SU-DHL-6 (cell line): ENCODE measurements at regions not wholly inside any gene's neighbourhood (a gene's known extent, or its start where the extent isn't known, plus 50 kb on each side); places are given as distances from the start of the nearest gene placed in this dataset.

Source experiments
- H2AFZ ChIP-seq: fragments of 200-600 bp; sonication (generic); 2 replicates; pipeline ENCODE4 v1.6.1; 2014; ENCODE audit warnings: low read depth, mild to moderate bottlenecking, moderate library complexity, mixed read lengths, antibody characterized with exemption, low read length; ENCODE audit not compliant: severe bottlenecking
- H3F3A ChIP-seq: fragments of 200-600 bp; shearing (Covaris generic); 2 replicates; pipeline ENCODE4 v1.6.0; 2016; ENCODE audit warnings: antibody characterized with exemption, mild to moderate bottlenecking; ENCODE audit not compliant: insufficient read depth
- H3K27ac ChIP-seq: fragments of 200-600 bp; sonication (generic); 2 replicates; pipeline ENCODE4 v1.5.1; 2016; ENCODE audit warnings: low read depth, mild to moderate bottlenecking, low read length, moderate library complexity, mixed read lengths
- H3K27me3 ChIP-seq: fragments of 200-600 bp; sonication (generic), shearing (Covaris generic); 2 replicates; pipeline ENCODE4 v1.6.0; 2014; ENCODE audit warnings: mild to moderate bottlenecking, low read length
- H3K36me3 ChIP-seq: fragments of 200-600 bp; sonication (generic); 2 replicates; pipeline ENCODE4 v1.6.1; 2014; ENCODE audit warnings: mild to moderate bottlenecking, low read length, mixed read lengths
- H3K4me2 ChIP-seq: fragments of 300-600, 200-600 bp; shearing (Covaris generic), sonication (generic); 2 replicates; pipeline ENCODE4 v1.6.0; 2014; ENCODE audit warnings: low read length, low read depth, mild to moderate bottlenecking; ENCODE audit not compliant: poor library complexity, severe bottlenecking
- H3K4me3 ChIP-seq: fragments of 200-600 bp; sonication (generic); 2 replicates; pipeline ENCODE4 v1.5.1; 2014; ENCODE audit warnings: antibody characterized with exemption, low read length, mild to moderate bottlenecking, mixed read lengths; ENCODE audit not compliant: insufficient read depth, poor library complexity, severe bottlenecking
- H3K79me2 ChIP-seq: fragments of 200-600 bp; sonication (generic); 2 replicates; pipeline ENCODE4 v1.6.1; 2014; ENCODE audit warnings: mild to moderate bottlenecking, low read length, moderate library complexity; ENCODE audit not compliant: insufficient read depth
- H3K9ac ChIP-seq: fragments of 200-600 bp; sonication (generic); 2 replicates; pipeline ENCODE4 v1.7.0; 2014; ENCODE audit warnings: mild to moderate bottlenecking, low read length
- H3K9me2 ChIP-seq: fragments of 200-600 bp; sonication (generic); replicated peaks from 2 replicates; pipeline ENCODE4 v1.6.1; 2014; ENCODE audit warnings: low read length; ENCODE audit not compliant: insufficient read depth
- H3K9me3 ChIP-seq: fragments of 200-600 bp; sonication (generic); 2 replicates; pipeline ENCODE4 v1.6.1; 2014; ENCODE audit warnings: low read length, mixed read lengths; ENCODE audit not compliant: insufficient read depth
- H4K20me1 ChIP-seq: fragments of 200-600 bp; sonication (generic); 2 replicates; pipeline ENCODE4 v1.6.1; 2014; ENCODE audit warnings: low read depth, mild to moderate bottlenecking, antibody characterized with exemption, low read length, moderate library complexity, mixed read lengths
- EZH2phosphoT487 ChIP-seq: fragments of 200-600 bp; sonication (generic), shearing (Covaris generic); conservative IDR thresholded peaks from 2 replicates; pipeline ENCODE4 v1.6.1; 2018; ENCODE audit warnings: mild to moderate bottlenecking, antibody characterized with exemption, low read length, moderate library complexity, mixed read lengths
- TF ChIP-seq, protein P1 (sequence below): fragments of 200-600 bp; sonication (generic); IDR thresholded peaks from one replicate; pipeline ENCODE4 v1.5.1; 2017; ENCODE audit warnings: antibody characterized with exemption, mild to moderate bottlenecking, low read length, moderate library complexity; ENCODE audit not compliant: insufficient read depth, poor library complexity, severe bottlenecking

DNA sequence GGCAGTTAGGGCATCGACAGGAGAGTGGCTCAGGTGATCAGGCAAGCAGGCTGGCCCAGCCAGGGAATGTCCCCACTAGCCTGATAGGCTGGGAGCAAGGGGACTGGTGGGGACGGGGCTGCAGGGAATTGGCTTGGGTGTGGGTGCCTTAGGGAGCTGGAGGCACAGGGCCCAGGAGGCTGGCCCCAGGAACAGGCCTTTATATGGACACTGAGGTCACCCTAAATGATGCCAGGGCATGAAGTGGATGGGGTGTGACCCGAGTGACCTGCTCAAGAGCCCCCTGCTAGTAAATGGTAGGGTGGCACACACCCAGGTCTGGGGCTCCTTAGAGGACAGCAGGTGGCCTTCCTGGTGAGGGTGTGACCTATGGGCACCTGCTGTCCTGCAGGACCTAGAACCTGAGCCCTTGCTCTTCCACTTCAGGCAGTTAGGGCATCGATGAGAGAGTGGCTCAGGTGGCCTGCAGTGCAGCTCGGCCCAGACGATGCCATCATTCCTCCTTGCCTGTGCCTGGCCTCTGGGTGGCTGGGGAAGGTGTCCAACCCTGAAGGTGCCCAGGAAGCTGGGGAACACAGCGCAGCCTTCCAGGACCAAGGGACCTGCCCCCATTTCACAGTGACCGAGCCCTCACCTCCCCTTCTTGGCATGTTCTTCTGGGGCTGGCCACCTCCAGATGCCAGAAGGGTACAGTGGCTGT, 51.7 kb upstream of the LEP start:
- H3K9me3 ChIP-seq = peaks cover 12% of the 10 kb centered on the region; the same call in 1 of the 2 replicates
- no peak overlapping the region for H3K4me2 ChIP-seq
- no peaks in the 10 kb centered on the region for H3K9me2 ChIP-seq
- H3F3A ChIP-seq = no peaks in the 10 kb centered on the region
- TF ChIP-seq, protein P1, sequence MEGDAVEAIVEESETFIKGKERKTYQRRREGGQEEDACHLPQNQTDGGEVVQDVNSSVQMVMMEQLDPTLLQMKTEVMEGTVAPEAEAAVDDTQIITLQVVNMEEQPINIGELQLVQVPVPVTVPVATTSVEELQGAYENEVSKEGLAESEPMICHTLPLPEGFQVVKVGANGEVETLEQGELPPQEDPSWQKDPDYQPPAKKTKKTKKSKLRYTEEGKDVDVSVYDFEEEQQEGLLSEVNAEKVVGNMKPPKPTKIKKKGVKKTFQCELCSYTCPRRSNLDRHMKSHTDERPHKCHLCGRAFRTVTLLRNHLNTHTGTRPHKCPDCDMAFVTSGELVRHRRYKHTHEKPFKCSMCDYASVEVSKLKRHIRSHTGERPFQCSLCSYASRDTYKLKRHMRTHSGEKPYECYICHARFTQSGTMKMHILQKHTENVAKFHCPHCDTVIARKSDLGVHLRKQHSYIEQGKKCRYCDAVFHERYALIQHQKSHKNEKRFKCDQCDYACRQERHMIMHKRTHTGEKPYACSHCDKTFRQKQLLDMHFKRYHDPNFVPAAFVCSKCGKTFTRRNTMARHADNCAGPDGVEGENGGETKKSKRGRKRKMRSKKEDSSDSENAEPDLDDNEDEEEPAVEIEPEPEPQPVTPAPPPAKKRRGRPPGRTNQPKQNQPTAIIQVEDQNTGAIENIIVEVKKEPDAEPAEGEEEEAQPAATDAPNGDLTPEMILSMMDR = no peak
- TF ChIP-seq EZH2phosphoT487 = no peak
- no peaks in the 10 kb centered on the region for H4K20me1 ChIP-seq
- no peak overlapping the region for H3K4me3 ChIP-seq
- H3K27me3 ChIP-seq = no peaks in the 10 kb centered on the region
- H3K79me2 ChIP-seq = no peaks in the 10 kb centered on the region
- H3K9ac ChIP-seq = no peak overlapping the region
- no peak overlapping the region for H3K27ac ChIP-seq
- no peaks in the 10 kb centered on the region for H3K36me3 ChIP-seq
- no peak overlapping the region for H2AFZ ChIP-seq

DNA sequence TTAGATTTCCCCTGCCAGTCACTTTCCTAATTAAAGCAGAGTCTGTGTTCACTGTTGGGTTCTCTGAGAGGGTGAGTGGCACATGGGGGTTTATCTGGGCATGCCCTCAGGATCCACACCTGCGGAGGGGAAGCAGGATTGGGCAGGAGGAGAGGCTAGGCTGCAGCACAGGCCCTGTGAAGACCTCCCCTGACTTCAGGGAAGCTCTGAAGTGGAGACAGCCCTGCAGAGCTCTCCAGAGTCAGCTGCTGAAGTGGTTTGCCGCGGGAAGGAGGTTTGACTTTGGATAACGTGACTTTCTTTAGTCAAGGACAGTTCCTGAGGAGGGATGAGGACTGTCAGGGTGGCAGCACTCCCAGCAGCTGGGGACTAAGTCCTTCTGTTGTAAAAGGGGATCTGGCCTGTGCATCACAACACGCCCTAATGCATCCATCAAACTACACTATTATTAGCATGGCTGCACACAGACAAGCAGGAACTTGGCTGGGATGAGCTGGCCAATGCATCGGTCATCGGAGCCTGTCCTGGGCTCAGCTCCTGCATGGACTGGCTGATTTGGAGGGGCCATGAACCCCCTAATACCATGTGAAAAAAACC, 50.9 kb upstream of the LEP start:
- Histone ChIP-seq H3K4me3 (no peak overlapping the region), H3K27me3 (no peaks in the 10 kb centered on the region), H3K9me3 (peaks cover 18% of the 10 kb centered on the region; the same call in 1 of the 2 replicates), H4K20me1 (no peaks in the 10 kb centered on the region), H3K27ac (no peak overlapping the region), H3K4me2 (no peak overlapping the region), H3F3A (no peaks in the 10 kb centered on the region), H3K79me2 (no peaks in the 10 kb centered on the region), H2AFZ (no peak overlapping the region), H3K9ac (no peak overlapping the region), H3K9me2 (no peaks in the 10 kb centered on the region), H3K36me3 (no peaks in the 10 kb centered on the region)
- TF ChIP-seq EZH2phosphoT487 = no peak
- TF ChIP-seq, protein P1 = no peak

DNA sequence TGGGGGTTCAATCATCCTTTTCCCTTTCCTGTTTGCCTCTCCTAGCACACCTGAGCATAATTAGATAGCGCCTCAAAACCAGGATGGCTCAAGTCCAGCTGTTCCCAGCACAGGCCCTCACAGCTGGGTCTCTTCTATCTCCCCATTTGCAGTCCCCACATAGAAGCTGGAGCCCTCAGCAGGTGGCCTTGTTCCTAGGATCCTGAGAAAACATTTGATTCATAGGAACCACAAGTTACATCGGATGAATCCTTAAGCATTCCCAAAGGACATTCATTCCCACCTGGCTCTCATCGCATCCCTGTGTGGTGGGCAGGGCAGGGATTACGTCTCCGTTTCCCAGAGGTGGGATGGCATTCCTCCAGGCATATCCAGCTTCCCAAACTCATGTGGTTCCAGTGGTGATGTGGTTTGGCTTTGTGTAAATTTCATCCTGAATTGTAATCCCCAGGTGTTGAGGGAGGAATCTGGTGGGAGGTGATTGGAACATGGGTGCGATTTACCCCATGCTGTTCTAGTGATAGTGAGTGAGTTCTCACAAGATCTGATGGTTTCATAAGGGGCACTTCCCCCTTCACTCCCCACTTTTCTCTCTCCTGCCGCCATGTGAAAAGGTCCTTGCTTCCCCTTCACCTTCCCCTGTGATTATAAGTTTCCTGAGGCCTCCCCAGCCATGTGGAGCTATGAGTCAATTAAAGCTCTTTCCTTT, 49.8 kb upstream of the LEP start:
- Histone ChIP-seq H3K4me2 (no peak overlapping the region), H3K9me2 (no peaks in the 10 kb centered on the region), H2AFZ (no peak overlapping the region), H3K9me3 (peaks cover 20% of the 10 kb centered on the region; the same call in 1 of the 2 replicates), H3K27ac (no peak overlapping the region), H3K4me3 (no peak overlapping the region), H3K27me3 (no peaks in the 10 kb centered on the region), H3K36me3 (no peaks in the 10 kb centered on the region), H3F3A (no peaks in the 10 kb centered on the region), H3K79me2 (no peaks in the 10 kb centered on the region), H3K9ac (no peak overlapping the region), H4K20me1 (no peaks in the 10 kb centered on the region)
- TF ChIP-seq, protein P1 = no peak
- TF ChIP-seq EZH2phosphoT487 = no peak
